Smooth muscle cell (in vitro differentiated cells): ENCODE measurements at regions not wholly inside any gene's neighbourhood (a gene's known extent, or its start where the extent isn't known, plus 50 kb on each side); places are given as distances from the start of the nearest gene placed in this dataset.
"Not testable (repeated sequence)": the region's sequence is repeated elsewhere in the genome, so short reads cannot be mapped to it uniquely, and the experiment has no call there.

Experiments
- DNase-seq: peaks from one replicate; lab custom pipeline; 2025; ENCODE audit not compliant: unreplicated experiment; lab: John Stamatoyannopoulos, UW
- H2AFZ ChIP-seq: fragments of 200-600 bp; sonication (generic); 2 replicates; pipeline ENCODE4 v1.6.0; 2016; ENCODE audit warnings: antibody characterized with exemption, low read depth, mild to moderate bottlenecking
- H3F3A ChIP-seq: fragments of 200-600 bp; sonication (generic); 2 replicates; pipeline ENCODE4 v1.6.0; 2017; ENCODE audit warnings: antibody characterized with exemption, low read depth
- H3K27ac ChIP-seq: fragments of 200-600 bp; sonication (generic); 2 replicates; pipeline ENCODE4 v1.5.1; 2016; ENCODE audit warnings: low read depth, mild to moderate bottlenecking
- H3K27me3 ChIP-seq: fragments of 200-600 bp; sonication (generic); 2 replicates; pipeline ENCODE4 v1.6.1; 2016; ENCODE audit warnings: low read depth, mild to moderate bottlenecking
- H3K36me3 ChIP-seq: fragments of 200-600 bp; sonication (generic); 2 replicates; pipeline ENCODE4 v1.5.1; 2016; ENCODE audit warnings: low read depth
- H3K4me1 ChIP-seq: fragments of 200-600 bp; sonication (generic); 2 replicates; pipeline ENCODE4 v1.5.1; 2016; ENCODE audit warnings: low read depth
- H3K4me2 ChIP-seq: fragments of 200-600 bp; sonication (generic); 2 replicates; pipeline ENCODE4 v1.6.0; 2016; ENCODE audit warnings: mild to moderate bottlenecking
- H3K4me3 ChIP-seq: fragments of 200-600 bp; sonication (generic); 2 replicates; pipeline ENCODE4 v1.5.1; 2016; ENCODE audit warnings: mild to moderate bottlenecking
- H3K79me2 ChIP-seq: fragments of 200-600 bp; sonication (generic); 2 replicates; pipeline ENCODE4 v1.6.0; 2016; ENCODE audit warnings: low read depth, mild to moderate bottlenecking
- H3K9ac ChIP-seq: fragments of 200-600 bp; sonication (generic); 2 replicates; pipeline ENCODE4 v1.6.0; 2016; ENCODE audit warnings: low read depth
- H3K9me3 ChIP-seq: fragments of 200-600 bp; sonication (generic); replicated peaks from 2 replicates; pipeline ENCODE4 v1.5.1; 2016; ENCODE audit warnings: low read depth
- H4K20me1 ChIP-seq: fragments of 200-600 bp; sonication (generic); 2 replicates; pipeline ENCODE4 v1.6.0; 2016; ENCODE audit warnings: low read depth
- WGBS: methylation state at CpG from one replicate; pipeline ENCODE4 v1.1.7; 2016; ENCODE audit warnings: low lambda C conversion rate; 5-methylcytosine and 5-hydroxymethylcytosine counted together
- TF ChIP-seq, protein P1 (sequence below): fragments of 200-600 bp; sonication (generic); IDR thresholded peaks from 2 replicates; pipeline ENCODE4 v1.5.1; 2017; ENCODE audit warnings: borderline replicate concordance, mild to moderate bottlenecking, antibody characterized with exemption; ENCODE audit not compliant: insufficient read depth, poor library complexity, severe bottlenecking

- no peak for DNase-seq
- no peaks in the 10 kb centered on the region for H3K9me3 ChIP-seq
- 96% methylated on average over 7 of the region's 7 CpGs for WGBS
- peaks cover 1% of the 10 kb centered on the region for H3K4me1 ChIP-seq
- no peaks in the 10 kb centered on the region for H3F3A ChIP-seq
- H3K79me2 ChIP-seq, result no peaks in the 10 kb centered on the region
- H3K4me3 ChIP-seq, result no peak overlapping the region
- TF ChIP-seq, protein P1, sequence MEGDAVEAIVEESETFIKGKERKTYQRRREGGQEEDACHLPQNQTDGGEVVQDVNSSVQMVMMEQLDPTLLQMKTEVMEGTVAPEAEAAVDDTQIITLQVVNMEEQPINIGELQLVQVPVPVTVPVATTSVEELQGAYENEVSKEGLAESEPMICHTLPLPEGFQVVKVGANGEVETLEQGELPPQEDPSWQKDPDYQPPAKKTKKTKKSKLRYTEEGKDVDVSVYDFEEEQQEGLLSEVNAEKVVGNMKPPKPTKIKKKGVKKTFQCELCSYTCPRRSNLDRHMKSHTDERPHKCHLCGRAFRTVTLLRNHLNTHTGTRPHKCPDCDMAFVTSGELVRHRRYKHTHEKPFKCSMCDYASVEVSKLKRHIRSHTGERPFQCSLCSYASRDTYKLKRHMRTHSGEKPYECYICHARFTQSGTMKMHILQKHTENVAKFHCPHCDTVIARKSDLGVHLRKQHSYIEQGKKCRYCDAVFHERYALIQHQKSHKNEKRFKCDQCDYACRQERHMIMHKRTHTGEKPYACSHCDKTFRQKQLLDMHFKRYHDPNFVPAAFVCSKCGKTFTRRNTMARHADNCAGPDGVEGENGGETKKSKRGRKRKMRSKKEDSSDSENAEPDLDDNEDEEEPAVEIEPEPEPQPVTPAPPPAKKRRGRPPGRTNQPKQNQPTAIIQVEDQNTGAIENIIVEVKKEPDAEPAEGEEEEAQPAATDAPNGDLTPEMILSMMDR, result no peak
- H3K4me2 ChIP-seq, result no peak overlapping the region
- H3K36me3 ChIP-seq, result no peaks in the 10 kb centered on the region
- peaks cover 14% of the 10 kb centered on the region for H3K27me3 ChIP-seq
- H2AFZ ChIP-seq, result no peak overlapping the region
- no peak overlapping the region for H3K27ac ChIP-seq
- no peak overlapping the region for H3K9ac ChIP-seq
- H4K20me1 ChIP-seq, result no peaks in the 10 kb centered on the region
Observed at GRCh38 chr2:242069018-242069417, 199.5 kb downstream of the RTP5 start.

- H3K9ac ChIP-seq, H3F3A ChIP-seq, H3K79me2 ChIP-seq, H3K4me1 ChIP-seq, H3K4me3 ChIP-seq, H3K36me3 ChIP-seq, H3K27ac ChIP-seq, H3K9me3 ChIP-seq, H2AFZ ChIP-seq, DNase-seq, H4K20me1 ChIP-seq: not testable (repeated sequence)
- H3K4me2 ChIP-seq, result peak overlapping the region; percentile 65
- H3K27me3 ChIP-seq, result peaks cover 14% of the 10 kb centered on the region
- 19% methylated on average over 12 of the region's 12 CpGs for WGBS
Observed at GRCh38 chr2:242069938-242070395, 200.4 kb downstream of the RTP5 start.

GRCh38 chr2:242070726-242071125 lies 201.2 kb downstream of the RTP5 start:
- not testable (repeated sequence) for H3K79me2 ChIP-seq, H3K9me3 ChIP-seq, H2AFZ ChIP-seq, H3K4me3 ChIP-seq, H3K36me3 ChIP-seq, H3K27ac ChIP-seq, DNase-seq, H3K9ac ChIP-seq, H4K20me1 ChIP-seq, H3F3A ChIP-seq, H3K4me1 ChIP-seq, H3K4me2 ChIP-seq
- WGBS, result 93% methylated on average over 11 of the region's 11 CpGs
- H3K27me3 ChIP-seq, result peaks cover 14% of the 10 kb centered on the region

DNA sequence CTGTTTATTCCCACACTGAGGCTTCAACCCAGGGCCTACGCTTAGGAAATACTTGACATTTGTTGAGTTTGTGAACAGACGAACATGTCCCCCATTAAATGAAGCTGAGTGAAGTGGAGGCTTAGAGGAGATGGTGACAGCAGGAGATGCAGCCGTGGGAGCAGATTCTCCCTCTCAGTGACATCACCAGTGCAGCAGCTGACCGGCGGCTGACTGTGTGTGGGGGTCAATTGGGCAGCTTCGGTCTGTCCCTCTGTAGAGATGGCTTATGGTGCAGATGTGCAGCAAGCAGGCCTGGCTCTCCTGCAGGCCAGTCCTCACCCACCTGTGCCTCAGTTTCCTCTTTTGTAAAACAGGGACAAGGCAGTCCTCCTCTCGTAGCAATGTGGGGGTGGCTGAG lies 201.8 kb downstream of the RTP5 start:
- H3K27me3 ChIP-seq, result peaks cover 14% of the 10 kb centered on the region
- not testable (repeated sequence) for H4K20me1 ChIP-seq, H3K27ac ChIP-seq, H3K36me3 ChIP-seq, DNase-seq, H2AFZ ChIP-seq, H3K9ac ChIP-seq, H3K79me2 ChIP-seq, H3K4me2 ChIP-seq, H3K4me1 ChIP-seq, H3K9me3 ChIP-seq, H3K4me3 ChIP-seq, H3F3A ChIP-seq
- 76% methylated on average over 7 of the region's 7 CpGs for WGBS

- DNase-seq, H3K36me3 ChIP-seq, H3K4me2 ChIP-seq, H3K4me3 ChIP-seq, H4K20me1 ChIP-seq, H3K4me1 ChIP-seq, H3K9me3 ChIP-seq, H3K9ac ChIP-seq, H3K27ac ChIP-seq, H3K79me2 ChIP-seq, H3F3A ChIP-seq, H2AFZ ChIP-seq: not testable (repeated sequence)
- peaks cover 14% of the 10 kb centered on the region for H3K27me3 ChIP-seq
- WGBS, result 96% methylated on average over 11 of the region's 11 CpGs
Observed at GRCh38 chr2:242071936-242072335, 202.4 kb downstream of the RTP5 start.

DNA sequence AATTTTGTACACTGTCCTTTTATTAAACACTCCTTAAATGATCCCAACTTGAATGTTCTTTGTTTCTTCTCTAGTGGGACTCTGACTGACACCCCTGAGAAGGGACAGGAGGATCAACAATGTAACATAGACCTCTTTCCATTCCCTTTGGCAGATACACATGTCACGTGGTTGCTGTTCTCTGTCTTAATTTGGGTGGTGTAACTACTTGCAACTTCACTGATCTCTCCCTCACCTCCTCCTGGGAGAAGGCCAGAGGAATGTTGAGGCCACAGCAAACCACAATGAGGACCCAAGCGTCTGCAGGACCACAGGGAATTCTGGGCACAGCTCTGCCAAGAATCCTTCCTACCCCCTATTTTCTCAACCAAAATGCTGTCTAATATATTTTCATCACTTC lies 205.6 kb downstream of the RTP5 start:
- TF ChIP-seq, protein P1, result no peak
- no peak overlapping the region for H2AFZ ChIP-seq
- no peak overlapping the region for H3K27ac ChIP-seq
- peaks cover 8% of the 10 kb centered on the region for H3K27me3 ChIP-seq
- no peak for DNase-seq
- H3K36me3 ChIP-seq, result no peaks in the 10 kb centered on the region
- H3K4me2 ChIP-seq, result no peak overlapping the region
- H3F3A ChIP-seq, result no peaks in the 10 kb centered on the region
- H3K9me3 ChIP-seq, result no peaks in the 10 kb centered on the region
- 48% methylated on average over 2 of the region's 2 CpGs for WGBS
- no peaks in the 10 kb centered on the region for H3K4me1 ChIP-seq
- no peaks in the 10 kb centered on the region for H3K79me2 ChIP-seq
- H3K9ac ChIP-seq, result no peak overlapping the region
- H4K20me1 ChIP-seq, result no peaks in the 10 kb centered on the region
- no peak overlapping the region for H3K4me3 ChIP-seq
